Activated CD8-positive, alpha-beta memory T cell treated with anti-CD3 and anti-CD28 coated beads, Interleukin-2, amount 50 U/mL, for 24 hours (primary cell): ENCODE measurements at regions not wholly inside any gene's neighbourhood (a gene's known extent, or its start where the extent isn't known, plus 50 kb on each side); places are given as distances from the start of the nearest gene placed in this dataset.
"Not testable (repeated sequence)": the region's sequence is repeated elsewhere in the genome, so short reads cannot be mapped to it uniquely, and the experiment has no call there.

Experiments
- DNase-seq: peaks from one replicate; pipeline ENCODE4 v3.0.0-alpha.2; 2020; ENCODE audit errors: extremely low read depth

DNA sequence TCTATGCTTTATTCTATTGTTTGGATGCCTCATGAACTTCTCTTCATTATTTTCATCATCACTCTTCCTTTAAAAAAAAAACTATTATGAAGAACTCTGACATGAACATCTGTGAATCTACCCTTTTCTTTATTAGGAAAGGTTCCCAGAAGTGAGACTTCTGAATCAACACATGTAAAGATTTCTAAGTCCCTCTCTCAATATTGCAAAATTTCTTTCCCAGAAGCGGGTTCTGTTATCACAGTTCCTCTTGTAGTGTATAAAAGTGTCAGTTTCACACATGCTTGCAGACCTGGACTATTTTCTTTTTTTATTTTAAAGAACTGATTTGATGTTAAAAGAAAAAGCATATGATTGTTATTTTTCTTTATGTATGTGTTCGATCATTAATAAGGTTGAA, 330.8 kb upstream of the KLF3 start:
- DNase-seq, result no peak

DNA sequence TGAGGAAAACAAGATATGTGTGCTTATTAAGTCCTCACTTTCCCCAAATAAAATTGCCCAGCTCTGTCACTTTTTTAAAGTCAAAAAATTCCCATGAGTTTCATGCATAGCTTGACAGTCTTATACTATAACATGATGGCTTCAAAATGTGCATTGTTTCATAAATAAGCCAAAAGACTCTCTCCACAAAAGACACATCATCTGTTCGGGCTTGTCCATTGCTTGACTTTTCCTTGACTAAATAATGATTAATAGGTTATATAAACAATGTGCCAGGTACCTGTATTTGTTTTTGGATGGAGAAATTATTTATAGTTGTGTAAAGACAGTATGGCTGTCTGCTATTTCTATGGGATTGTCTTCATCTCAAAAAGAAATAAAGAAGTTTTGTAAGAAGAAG, 329.2 kb upstream of the KLF3 start:
- DNase-seq, result no peak

DNA sequence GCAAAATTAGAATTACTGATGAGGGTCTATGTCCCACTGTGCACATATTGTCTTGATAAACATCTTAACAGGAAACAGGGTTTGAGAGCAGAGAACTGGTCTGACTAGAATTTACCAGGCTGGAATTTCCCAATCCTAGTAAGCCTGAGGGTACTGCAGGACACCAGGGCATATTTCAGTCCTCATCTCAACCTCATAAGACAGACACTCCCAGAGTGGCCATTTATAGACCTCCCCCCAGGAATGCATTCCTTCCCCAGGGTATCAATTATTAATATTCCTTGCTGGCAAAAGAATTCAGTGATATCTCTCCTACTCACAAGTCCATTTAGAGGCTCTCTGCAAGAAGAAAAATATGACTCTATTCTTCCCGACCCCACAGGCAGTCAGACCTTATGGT, 325.1 kb upstream of the KLF3 start:
- not testable (repeated sequence) for DNase-seq

DNA sequence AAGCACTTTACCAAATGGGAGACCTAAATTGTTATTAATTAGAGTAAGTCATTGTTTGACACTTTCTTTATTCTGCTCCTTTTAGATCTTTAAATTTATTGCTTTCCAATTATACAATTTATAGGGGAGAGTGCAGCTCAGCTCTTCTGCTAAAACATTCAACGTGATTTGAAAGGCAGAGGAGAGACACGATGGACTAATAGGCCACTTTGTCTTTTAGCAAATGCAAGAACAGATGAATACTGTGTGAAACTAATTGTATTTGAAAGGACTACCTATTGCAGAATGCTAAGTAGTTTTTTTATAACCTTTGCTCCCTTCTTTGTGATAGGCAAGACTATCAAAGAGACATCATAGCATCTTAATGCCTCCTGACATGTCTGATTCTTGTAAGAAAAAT, 320.4 kb upstream of the KLF3 start:
- DNase-seq, result no peak

DNA sequence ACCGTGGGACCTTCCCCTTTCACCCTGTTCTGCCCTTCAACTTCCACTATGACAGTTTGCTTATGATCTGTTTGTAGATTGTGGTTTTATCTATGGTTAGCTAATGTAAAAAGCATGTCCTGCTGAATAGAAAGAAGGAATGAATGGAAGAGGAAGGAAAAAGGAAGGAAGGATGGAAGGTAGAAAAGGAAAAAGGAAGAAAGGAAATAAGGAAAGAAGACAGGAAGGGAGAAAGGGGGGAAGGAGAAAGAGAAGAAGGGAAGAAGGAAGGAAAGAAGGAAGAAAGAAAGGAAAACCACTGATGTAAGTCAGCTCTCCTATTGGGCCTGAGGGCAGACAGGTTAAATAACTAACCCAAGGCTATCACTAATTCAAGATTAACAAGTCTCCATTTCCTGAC, 319.1 kb upstream of the KLF3 start:
- no peak for DNase-seq

DNA sequence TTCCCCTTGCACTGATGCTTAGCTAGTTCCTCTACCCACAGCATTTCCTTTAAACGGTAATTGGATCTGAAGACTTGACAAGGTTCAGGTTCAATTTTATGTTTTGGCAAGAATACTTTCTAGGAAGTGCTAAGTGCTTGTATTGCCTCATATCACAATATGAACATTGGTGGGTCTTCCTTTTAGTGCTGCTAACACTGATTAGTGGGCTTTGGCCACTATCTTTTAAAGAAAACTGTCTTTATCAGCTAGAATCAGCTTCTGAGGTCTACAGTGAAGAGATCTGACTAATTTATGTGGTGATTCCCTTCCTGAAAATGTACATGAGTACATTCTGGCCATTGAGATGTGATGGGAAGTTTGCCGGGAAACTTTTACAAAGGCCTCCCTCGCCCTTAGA, 316.7 kb upstream of the KLF3 start:
- DNase-seq, result no peak

DNA sequence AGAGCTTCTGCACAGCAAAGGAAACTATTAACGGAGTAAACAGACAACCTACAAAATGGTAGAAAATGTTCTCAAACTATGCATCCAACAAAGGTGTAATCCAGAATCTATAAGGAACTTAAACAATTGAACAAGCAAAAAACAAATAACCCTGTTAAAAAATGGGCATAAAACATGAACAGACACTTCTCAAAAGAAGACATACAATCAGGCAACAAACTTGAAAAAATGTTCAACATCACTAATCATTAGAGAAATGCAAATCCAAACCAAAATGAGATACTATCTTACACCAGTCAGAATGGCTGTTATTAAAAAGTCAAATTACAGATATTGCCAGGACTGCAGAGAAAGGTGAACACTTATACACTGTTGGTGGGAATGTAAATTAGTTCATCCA, 309.6 kb upstream of the KLF3 start:
- DNase-seq, result no peak

DNA sequence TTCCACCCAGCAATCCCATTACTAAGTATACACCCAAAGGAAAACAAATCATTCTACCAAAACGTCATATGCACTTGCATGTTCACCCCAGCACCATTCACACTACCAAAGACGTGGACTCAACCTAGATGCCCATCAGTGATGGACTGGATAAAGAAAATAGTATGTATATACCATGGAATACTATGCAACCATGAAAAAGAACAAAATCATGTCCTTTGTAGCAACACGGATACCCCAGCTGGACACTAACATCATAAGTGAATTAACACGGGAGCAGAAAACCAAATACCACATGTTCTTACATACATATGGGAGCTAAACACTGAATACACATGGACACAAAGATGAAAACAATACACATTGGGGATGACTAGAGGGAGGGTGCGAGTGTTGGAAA, 309.1 kb upstream of the KLF3 start:
- no peak for DNase-seq

DNA sequence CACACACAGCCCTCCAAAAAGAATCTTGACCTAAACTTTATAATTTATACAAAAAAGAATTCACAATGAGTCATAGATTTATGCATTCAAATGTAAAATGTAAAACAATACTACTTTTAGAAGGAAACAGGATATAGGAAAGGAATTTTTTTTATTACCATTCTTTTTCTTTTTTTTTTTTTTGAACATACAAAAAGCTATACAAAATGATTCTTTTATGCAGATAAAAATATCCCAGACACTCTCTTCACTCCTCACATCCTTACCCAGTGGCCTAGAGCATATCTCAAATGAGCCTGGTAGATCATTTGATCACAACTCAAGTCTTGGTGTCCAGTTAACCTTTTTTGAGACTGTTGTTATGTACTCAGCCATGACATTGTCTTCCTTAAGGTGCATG, 307.3 kb upstream of the KLF3 start:
- DNase-seq, result no peak

DNA sequence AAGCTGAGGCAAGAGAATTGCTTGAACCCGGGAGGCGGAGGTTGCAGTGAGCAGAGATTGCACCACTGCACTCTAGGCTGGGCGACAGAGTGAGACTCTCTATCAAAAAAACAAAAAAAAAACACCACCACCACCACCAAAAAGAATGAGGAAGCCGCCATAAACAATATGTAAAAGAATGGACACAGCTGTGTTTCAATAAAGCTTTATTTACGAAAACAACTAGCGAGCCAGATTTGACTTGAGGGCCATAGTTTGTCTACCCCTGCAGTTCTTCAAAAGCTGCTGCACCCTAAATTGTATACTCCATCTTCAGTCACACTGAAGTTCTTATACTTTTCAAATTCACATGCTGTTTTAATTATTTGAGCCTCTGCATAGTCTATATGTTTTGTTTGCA, 306.5 kb upstream of the KLF3 start:
- no peak for DNase-seq

DNA sequence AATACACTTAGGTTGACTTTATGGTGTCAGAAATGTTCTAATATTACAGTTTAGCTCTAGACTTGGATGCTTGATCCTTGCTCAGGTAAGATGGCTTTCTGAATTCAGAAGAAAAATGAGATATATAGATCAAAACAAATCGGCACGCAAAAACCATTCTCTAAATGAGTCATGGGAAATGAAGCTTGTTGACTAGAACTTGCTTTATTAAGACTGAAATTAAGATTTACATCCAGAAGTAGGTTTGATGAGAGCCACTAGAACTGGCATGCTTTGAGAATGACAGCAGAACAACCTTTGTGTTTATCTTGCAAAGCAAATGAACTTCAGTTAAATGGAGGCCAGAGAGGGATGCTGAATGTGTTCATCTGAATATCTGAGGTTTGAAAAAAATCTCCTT, 304.9 kb upstream of the KLF3 start:
- no peak for DNase-seq

DNA sequence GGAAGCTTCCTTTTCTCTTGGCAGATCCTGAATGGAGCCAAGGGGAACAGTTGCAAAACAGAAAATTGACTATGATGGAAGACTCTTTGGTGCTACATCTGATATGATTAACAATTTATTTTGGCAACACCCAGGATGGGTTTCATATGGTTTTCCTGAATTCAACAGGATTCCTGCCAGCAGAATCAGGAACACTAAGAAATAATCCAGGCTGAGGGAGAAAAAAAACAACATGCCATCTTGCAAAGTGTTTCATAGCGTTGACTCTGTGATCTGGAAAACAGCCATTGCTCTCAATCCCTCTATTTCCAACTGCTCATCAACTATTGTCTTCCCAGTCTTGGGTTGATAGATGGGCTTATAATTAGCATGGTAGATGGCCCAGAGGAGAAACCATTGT, 303.8 kb upstream of the KLF3 start:
- DNase-seq, result no peak

DNA sequence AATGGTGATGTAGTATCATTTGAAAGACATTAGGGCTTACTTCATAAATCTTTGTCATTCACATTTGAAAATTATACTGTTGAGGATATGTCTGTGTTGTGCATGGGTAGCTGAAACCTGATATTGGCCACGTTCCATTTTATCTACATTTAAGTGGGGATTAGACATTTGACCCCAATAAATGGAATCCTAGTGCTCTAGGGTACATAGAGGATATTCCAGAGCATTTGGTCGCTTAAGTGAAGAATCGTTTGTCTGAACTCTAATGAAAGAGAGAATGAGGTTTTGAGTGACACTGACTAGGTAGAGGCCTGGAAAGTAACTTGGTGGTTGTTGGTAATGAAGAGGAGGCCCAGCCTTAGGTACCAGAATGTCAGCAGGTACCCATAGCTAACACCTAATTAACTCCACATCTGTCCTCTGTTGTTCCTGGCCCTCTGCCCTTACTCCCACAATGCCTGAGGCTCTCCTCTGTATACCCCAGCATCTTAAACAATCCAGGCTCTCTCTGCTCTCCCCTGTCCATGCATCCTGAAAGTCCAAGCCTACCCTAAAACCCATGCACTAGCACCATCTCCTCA, 299.5 kb upstream of the KLF3 start:
- DNase-seq, result no peak

DNA sequence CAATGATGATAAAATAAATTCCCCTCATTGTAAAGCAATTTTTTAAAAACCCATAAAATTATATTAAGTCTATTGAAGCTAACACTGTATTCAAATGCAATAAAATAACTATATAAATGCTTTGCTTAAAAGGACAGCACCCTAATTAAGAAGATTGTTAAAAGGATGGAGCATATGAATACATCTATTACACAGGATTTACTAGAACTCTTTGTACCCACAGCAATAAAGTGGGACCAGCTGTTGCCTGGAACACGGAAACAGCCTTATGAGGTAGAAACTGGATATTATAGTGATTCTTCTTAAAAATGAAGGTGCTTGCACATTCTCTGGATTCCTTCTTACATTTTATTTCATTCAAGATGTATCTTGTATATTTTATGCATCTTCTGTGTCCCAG, 298.7 kb upstream of the KLF3 start:
- DNase-seq, result no peak

DNA sequence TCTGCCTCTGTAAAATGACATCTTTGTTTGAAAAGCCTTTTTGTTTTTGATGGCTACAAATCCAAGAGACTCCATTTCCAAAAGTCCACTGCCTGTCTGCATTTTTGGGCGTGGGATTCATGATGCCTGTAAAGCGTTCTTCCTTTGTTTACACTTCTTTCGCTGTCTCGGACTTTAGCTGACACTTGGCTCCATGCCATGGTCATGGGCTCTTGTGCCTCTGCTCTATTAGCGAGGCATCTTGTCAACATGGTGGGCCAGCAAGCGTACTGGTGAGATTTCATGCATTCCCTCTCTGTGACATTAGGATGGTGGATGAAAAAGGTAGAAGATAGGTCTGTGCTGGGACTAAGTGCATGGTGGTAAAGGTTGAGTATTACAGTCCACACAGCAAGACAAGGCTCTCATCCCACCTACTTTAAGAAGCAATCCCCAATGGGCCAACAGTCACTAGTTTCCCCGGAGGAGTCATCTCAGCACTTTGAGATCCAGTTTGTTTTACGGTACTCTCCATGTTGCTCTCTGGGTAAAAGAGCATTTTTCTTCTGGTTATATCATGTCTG, 298.2 kb upstream of the KLF3 start:
- no peak for DNase-seq

DNA sequence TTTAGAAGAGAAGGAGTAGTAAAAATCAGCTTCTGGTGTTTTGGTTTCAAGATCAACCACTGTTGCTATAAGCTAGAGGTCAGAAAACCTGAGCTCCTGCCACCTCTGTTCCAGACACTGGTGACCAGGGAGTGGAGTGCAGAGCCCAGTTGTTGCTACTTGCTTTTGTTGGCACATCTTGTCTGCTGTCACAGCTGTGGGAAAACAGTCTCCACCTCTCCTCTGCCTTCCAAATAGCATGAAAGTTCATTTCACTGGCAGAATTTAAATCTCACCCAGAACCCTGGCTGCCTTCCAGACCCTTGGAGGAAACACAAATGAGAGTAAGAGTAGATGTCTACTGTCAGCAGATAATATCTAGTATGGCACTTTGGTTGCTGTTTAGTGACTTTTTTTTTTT, 297.5 kb upstream of the KLF3 start:
- no peak for DNase-seq

DNA sequence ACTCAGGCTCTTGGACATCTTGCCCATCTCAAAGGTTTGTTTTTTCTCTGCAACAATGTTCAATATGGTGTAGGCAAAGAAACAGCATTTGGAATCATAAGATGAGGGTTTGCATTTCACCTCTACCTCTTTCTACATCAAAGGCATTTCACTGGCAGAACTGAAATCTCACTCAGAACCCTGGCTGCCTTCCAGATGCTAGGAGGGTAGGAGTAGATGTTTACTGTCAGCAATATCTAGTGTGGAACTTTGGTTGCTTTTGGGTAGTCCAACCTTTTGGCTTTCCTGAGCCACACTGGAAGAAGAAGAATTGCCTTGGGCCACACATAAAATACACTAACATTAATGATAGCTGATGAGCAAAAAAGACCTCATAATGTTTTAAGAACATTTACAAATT, 297.0 kb upstream of the KLF3 start:
- no peak for DNase-seq

DNA sequence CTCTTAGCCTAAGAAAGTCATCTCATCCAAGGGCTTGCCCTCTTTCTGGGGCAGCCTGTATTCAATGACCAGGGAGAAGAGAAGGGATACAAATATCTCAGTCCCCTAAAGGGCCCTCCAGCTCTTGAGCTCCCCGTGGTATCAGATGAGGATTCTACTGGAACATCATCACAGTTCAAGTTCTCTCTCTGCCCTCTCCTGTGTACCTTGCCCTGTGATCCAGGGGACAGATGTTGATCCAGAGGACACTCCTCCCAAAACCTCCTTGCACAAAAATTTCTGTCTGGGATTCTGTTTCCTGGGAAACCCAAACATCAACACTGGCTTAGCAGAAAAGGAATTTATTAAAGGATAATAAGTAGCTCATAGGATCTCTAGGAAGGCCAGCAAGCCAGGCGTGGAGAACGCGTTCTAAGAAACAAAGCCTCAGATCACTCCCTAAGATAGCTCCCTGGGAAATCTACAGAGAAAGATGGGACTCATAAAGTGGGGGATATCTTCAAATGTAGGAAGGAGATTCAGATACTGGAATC, 296.3 kb upstream of the KLF3 start:
- no peak for DNase-seq

DNA sequence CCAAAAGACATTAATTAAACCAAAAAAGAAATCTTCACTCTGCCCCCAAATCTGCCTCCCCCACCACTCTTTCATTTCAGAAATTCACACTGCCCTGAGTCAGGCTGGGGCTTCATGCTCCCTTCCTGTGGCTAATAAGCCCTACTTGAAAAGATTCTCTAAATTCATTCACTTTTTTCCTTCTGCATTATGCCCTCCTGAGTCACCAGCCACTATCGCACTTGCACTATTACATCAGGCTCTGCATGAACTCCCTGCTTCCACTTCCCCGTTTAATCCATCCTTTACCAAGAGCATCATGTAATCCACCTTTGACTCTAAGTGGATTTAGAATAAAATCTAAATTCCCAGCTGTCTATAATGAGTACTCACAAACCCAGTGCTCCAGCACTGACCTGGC, 295.4 kb upstream of the KLF3 start:
- no peak for DNase-seq

DNA sequence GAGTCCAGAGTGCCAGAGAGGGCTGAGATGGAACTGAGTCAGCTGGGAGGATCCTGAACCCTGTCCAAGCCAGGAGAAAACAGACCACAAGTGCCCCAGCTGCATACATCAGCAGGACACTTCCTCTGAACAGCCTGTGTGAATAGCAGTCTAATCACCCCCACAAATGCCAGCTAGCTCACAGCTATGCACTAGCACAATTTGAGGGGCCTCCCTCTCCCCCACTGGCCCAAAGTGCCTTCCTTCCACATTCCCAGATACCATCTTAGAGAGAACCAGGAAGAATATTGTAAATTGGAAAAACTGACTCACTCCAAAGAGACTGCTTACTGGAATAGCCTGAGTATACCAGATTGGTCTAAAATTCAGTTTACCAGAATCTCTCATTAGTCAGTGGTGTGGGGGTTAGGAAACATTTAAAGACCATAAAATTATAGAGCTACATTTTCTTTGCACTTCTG, 292.6 kb upstream of the KLF3 start:
- DNase-seq, result no peak

DNA sequence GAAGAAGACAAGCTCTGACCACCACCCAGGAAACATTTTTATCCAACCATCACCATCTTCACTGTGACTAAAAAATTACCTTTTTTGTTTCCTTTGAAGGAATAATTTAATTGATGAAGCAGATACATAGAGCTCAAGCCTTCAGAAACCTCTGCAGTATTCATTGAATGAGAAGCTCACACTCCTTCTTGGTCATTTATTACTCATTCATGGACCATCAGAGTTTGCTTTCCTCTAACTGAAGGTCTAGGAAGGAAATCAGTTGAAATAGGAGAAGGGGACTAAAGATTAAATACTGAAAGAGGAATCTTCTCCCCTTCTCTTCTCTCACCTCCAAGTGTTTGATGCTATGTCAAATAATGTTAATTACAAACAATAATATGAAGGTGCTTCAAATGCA, 290.6 kb upstream of the KLF3 start:
- no peak for DNase-seq

DNA sequence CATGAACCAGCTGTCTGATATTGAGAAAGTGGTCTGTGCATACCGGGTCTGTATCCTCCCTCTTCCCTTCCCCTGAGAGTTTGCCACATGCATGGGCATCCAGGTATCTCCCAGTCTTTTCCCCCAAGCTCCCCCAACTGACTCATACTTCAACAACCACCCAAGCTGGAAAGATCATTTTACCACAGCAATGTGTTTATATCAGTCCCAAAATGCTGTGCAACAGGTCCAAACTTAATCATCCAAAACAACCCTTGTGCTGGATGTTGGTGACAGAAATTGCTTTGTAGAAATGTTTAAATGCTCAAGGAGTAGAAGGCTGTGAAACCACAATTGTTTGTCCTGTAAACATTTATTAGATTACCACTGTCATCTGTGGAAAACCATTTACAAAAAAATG, 286.8 kb upstream of the KLF3 start:
- DNase-seq, result no peak

DNA sequence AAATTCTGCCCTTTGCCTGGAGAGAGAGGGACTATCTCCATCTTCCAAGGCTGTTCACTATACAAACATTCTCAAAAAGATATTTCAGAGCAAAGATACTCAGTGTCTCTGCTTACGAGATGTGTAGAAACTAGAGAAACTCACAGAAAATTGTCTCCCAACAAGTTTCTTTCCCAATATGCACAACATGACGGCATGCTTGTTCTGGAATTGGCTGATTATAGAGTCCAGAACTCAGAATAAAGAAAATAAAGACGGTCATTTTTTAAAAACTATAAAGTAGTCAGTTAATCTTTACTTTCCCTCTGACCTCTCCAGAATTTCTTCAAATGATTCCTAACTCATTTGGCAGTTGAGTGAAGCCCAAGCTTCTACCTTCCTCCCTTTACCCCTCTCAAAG, 285.5 kb upstream of the KLF3 start:
- DNase-seq, result no peak

DNA sequence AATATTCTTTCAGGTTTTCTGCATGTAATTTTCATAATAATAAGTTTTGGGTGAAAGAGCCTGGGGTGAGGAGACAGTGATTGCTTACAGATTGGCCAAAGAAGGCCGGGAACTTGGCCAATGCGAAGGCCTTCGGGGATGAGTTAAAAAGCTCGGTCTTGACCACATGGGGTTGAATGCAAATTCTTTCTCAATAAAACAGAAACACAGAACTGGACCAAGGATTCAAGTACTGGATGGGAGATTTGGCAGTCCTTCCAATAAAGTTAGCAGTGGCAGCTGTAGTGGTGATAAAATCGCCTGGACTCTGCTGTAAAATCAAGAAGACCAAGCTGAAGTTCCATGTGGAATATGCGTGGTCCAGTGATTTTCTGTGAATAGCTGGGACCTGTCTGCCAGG, 282.2 kb upstream of the KLF3 start:
- no peak for DNase-seq
